CD4-positive, alpha-beta T cell treated with Interleukin-15 for 4 hours (primary cell): ENCODE measurements at regions not wholly inside any gene's neighbourhood (a gene's known extent, or its start where the extent isn't known, plus 50 kb on each side); places are given as distances from the start of the nearest gene placed in this dataset.
"Not testable (repeated sequence)": the region's sequence is repeated elsewhere in the genome, so short reads cannot be mapped to it uniquely, and the experiment has no call there.

Experiments
- DNase-seq: peaks from one replicate; pipeline ENCODE4 v3.0.0-alpha.2; 2020; ENCODE audit warnings: low spot score

DNA sequence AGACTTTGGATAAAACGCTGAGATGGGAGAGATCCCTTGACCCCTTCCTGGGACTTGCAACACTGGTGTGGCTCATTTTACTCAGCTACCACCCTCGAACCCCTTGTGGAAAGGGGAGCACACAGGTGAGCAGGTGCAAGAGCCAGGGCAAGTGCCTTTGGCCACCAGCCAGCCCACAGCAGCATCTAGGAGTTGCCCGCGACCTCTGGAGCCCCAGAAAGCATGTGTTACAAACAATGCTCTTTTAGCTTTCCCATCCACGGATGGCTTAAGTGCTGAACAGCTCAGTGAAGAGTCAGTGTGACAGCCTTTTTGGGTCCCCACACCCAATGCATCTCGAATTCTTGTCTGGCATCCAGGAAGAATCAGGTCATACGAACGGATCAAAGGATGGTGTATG lies 197.8 kb downstream of the MEMO1 start:
- no peak for DNase-seq

DNA sequence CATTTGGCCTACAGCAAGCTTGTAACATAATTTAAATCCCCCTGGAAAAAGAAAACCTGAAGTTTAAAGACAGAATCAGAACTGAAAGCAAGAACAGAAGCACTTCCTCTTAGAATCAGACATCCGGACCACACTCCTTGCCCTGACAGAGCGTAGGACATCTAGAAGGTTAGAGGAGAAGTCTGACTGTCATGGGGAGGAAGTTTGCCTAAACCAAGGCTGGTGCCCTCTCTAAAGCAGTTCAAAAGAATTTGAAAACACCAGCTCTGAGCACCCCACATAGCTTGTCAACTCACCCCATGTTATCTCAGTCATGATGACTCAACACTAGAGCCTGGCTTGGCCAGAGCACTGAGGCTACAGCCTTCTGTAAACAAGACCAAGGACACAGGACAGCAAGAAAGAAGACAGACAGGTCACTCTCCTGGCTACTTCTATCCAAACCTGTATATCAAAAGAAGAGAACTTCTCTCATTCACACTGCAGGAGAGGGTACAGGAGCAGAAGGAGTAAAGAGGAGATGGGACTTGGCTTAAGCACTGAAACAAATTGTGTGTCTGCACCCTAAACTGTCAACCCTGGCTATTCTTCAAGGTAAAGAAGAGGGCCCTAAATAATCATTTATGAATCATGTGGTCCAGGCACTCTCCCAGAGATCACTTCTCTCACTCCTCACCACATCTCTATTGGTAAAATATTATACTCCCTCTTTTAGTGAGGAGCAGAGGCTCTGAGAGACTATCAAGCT lies 198.6 kb downstream of the MEMO1 start:
- DNase-seq: peak; percentile 23

GRCh38 chr2:31811482-31811881 lies 199.3 kb downstream of the MEMO1 start:
- no peak for DNase-seq

DNA sequence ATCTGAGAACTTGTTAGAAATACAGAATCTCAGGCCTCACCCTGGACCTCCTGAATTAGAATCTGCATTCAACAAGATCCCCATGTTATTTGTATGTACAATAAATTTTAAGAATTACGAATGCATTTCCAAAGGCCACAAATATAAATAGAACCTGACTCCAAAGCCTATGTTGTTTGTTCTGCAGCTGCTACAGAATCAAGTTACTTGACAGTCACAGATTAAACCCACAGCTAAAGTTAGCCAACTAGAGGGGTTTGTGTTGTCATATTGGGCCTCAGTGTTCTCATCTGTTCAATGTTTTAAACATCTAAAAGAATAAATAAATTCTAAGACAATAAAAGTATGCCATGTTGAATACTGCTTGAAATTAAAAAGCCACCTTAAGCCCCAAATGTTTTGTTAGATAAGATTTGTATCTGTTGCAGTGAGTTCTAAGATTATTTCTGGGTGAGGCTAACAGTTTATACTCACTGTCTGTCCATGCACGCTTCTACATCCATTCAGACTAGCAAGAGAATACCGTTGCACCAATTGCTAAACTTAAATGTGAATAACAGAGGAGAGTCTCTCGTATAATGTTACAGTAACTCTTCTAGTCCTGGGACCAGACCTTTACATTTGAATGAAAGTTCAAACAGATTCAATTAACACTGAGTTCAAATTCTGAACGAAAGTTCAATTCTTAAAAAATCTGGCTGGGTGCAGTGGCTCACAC lies 200.4 kb downstream of the MEMO1 start:
- no peak for DNase-seq

DNA sequence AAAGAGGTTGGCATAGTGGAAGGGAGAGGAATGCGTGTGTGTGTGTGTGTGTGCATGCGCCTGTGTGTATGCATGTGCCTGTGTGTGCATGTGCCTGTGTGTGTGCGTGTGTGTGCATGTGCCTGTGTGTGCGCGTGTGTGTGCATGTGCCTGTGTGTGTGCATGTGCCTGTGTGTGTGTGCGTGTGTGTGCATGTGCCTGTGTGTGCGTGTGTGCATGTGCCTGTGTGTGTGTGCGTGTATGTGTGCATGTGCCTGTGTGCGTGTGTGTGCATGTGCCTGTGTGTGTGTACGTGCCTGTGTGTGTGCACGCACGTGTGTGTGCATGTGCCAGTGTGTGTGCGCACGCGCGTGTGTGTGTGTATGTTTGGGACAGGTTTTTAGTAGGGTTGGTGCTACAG lies 205.1 kb downstream of the MEMO1 start:
- no peak for DNase-seq

DNA sequence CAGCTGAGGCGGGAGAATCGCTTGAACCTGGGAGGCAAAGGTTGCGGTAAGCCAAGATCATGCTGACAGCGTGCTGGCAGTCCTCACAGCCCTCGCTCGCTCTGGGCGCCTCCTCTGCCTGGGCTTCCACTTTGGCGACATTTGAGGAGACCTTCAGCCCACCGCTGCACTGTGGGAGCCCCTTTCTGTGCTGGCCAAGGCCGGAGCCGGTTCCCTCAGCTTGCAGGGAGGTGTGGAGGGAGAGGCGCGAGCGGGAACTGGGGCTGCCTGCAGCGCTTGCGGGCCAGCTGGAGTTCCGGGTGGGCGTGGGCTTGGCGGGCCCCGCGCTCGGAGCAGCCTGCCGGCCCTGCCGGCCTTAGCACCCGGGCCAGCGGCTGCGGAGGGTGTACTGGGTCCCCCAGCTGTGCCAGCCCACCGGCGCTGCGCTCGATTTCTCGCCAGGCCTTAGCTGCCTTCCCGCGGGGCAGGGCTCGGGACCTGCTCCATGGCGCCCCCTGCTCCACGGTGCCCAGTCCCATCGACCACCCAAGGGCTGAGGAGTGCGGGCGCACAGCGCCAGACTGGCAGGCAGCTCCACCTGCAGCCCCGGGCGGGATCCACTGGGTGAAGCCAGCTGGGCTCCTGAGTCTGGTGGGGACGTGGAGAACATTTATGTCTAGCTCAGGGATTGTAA lies 207.2 kb downstream of the MEMO1 start:
- DNase-seq: not testable (repeated sequence)

DNA sequence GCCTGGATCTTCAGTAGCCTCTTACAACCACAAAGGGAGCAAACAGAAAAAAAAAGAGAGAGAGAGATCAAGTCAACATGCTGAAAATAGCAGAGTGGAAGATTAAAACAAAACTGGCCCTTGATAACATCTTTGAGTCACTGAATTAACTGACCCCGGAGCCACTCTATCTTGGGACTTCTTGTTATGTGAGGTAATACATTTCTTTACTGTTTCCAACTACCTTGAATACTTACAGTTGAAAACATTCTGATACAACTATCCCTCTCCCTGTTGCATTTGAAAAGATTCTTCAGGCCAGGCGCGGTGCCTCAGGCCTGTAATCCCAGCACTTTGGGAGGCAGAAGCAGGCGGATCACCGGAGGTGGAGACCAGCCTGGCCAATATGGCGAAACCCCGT lies 208.1 kb downstream of the MEMO1 start:
- no peak for DNase-seq

GRCh38 chr2:31799282-31799681 lies 211.5 kb downstream of the MEMO1 start:
- not testable (repeated sequence) for DNase-seq

GRCh38 chr2:31788273-31788672 lies 207.5 kb upstream of the SRD5A2 start:
- DNase-seq: no peak

GRCh38 chr2:31785876-31786275 lies 205.1 kb upstream of the SRD5A2 start:
- no peak for DNase-seq

DNA sequence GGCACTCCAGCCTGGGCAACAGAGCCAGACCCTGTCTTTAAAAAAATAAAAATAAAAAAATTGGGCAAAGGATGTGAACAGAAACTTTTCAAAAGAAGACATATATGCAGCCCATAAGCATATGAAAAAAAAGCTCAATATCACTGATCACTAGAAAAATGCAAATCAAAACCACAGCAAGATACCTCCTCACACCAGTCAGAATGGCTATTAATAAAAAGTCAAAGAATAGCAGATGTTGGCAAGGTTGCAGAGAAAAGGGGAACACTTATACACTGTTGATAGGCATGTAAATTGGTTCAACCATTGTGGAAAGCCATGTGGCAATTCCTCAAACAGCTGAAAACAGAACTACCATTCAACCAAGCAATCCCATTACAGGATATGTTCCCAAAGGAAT lies 204.1 kb upstream of the SRD5A2 start:
- DNase-seq: no peak

DNA sequence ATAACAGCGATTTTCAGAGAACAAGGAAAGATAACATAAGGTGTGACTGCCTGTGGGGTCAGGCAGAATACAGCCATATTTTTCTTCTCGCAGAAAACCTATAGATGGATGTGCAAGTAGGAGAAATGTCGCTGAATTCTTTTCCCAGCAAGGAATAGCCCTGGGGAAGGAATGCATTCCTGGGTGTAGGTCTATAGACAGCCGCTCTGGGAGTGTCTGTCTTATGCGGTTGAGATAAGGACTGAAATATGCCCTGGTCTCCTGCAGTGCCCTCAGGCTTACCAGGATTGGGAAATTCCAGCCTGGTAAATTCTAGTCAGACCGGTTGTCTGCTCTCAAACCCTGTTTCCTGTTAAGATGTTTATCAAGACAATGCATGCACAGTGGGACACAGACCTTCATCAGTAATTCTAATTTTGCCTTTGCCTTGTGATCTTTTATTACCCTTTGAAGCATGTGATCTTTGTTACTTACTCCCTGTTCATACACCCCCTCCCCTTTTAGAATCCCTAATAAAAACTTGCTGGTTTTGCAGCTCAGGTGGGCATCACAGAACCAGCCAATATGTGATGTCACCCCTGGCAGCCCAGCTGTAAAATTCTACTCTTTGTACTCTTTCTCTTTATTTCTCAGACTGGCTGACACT lies 202.8 kb upstream of the SRD5A2 start:
- DNase-seq: not testable (repeated sequence)

GRCh38 chr2:31778153-31778552 lies 197.4 kb upstream of the SRD5A2 start:
- no peak for DNase-seq

DNA sequence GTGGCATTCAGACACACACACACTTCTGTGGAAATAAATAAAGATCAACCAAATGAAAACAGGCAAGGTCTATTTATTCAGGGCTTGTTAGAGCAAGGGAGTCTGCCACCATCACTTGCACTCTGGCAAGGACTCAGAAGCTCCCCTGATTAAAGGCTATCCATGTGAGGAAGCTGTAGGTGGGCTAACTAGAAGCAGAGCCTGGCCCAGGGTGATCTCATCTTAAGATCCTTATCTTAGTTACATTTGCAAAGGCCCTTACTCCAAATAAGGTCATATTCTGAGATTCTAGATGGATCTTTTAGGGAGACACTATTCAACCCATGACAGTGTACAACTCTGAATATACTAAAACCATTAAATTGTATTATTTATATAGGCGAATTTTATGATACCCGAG lies 190.0 kb upstream of the SRD5A2 start:
- no peak for DNase-seq

DNA sequence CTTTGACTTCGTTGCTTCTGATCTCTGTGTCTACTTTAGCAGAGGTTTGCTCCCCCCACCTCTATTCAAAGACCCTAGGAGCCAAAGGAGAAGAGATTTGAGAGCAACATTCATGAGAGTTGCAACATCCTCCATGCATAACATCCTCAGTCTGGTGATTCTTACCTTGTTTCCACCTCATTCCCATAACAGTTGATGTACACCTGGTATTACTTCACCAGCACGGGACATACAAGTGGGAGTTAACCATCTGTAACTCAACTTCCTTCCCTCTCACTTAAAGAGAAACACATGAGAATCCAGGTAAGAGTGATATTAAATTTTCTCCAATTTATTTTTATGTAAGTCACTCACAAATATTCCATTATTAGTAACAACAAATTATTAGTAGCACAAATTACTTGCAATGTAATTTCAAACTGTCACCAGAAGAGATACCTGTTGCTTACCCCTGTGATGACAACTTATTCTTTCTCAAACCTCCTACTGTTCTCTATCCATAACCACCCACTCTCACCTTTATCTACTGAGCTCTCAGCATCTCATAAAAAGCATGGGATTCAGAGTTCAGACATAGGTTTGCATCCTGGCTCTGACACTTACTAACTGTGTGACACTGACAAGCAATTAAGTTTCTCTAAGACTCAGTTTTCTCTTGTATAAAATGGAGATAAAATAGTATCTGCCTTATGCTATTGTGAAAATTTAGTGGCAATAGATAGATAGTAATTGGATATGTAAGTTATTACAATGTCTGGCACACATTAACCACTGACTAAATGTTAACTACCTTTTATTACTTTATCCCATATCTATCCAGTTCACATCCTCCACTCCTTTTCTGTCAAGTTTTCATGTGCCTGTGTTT lies 184.6 kb upstream of the SRD5A2 start:
- DNase-seq: no peak

DNA sequence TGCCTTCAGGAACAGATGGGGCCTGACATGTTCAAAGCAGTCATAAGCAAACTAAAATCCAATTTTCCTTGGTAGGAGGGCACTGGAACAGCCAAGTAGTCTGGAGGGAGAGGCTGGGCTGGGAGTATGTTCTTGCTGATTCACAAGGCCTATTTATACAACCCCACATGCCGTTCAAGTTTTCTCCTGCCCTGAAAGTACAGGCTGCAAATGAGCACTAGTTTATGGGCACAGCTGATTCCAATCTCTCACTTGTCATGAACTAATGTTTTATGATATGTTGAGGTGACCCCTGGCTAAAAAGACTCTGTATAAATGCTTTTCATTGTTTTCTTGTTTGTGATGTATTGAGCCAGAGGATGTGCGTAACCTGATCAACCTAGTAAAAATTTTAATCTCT lies 183.4 kb upstream of the SRD5A2 start:
- DNase-seq: no peak

GRCh38 chr2:31762085-31762484 lies 181.3 kb upstream of the SRD5A2 start:
- no peak for DNase-seq

DNA sequence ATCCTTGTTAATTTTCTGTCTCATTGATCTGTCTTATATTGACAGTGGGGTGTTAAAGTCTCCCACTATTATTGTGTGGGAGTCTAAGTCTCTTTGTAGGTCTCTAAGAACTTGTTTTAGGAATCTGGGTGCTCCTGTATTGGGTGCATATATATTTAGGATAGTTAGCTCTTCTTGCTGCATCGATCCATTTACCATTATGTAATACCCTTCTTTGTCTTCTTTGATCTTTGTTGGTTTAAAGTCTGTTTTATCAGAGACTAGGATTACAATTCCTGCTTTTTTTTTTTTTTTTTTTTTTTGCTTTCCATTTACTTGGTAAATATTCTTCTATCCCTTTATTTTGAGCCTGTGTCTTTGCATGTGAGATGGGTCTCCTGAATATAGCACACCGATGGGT lies 176.6 kb upstream of the SRD5A2 start:
- DNase-seq: not testable (repeated sequence)

DNA sequence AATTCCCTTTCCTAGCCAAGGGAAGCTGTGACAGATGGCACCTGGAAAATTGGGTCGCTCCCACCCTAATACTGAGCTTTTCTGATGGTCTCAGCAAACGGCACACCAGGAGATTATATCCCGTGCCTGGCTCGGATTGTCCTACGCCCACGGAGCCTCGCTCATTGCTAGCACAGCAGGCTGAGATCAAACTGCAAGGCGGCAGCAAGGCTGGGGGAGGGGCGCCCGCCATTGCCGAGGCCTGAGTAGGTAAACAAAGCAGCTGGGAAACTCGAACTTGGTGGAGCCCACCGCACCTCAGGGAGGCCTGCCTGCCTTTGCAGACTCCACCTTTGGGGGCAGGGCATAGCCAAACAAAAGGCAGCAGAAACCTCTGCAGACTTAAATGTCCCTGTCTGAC lies 168.0 kb upstream of the SRD5A2 start:
- not testable (repeated sequence) for DNase-seq

- DNase-seq: no peak
Measured at GRCh38 chr2:31748041-31748440, 167.3 kb upstream of the SRD5A2 start.

DNA sequence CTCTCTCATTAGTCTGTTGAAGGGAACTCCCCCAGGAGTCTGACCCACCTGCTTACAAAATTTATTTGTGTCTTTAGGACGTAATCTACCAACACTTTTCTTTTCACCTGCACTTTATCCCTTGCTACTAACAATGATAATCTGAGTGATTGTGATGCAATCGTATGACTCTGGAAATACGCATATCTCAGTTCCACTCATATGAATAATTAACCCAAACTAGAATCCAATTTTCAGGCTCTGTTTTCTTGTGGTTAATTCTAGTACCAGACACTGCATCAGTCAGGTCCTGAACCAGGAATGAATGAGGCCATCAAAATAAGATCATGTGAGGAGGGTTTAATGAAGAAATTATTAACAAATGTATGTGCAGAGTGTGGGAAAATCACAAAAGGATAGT lies 158.4 kb upstream of the SRD5A2 start:
- no peak for DNase-seq
